ENCODE measurements at regions not wholly inside any gene's neighbourhood (a gene's known extent, or its start where the extent isn't known, plus 50 kb on each side); places are given as distances from the start of the nearest gene placed in this dataset.
A peak's percentile ranks its signal among the peaks of the same experiment; 100 is the strongest.

- Histone ChIP-seq H3K36me3 (ENCODE audit: control insufficient read depth in 4 of 4, insufficient read depth in 4 of 4, low read length in 3 of 4) (no peaks in the 10 kb centered on the region), H3K27ac (ENCODE audit: insufficient read depth in 1 of 2, low read depth in 1 of 2, low read length in 2 of 2, poor library complexity in 1 of 2, severe bottlenecking in 2 of 2) (no peak overlapping the region), H3K9me3 (ENCODE audit: control extremely low read depth in 1 of 5, control insufficient read depth in 4 of 5, insufficient read depth in 2 of 5, low read depth in 1 of 5, low read length in 4 of 5) (no peaks in the 10 kb centered on the region), H3K27me3 (replicated peaks in 2 of 5; ENCODE audit: control insufficient read depth in 4 of 5, insufficient read depth in 5 of 5, low read length in 4 of 5) (peaks cover 0 to 3% (median 0%) of the 10 kb centered on the region in 5 experiments), H3K4me1 (ENCODE audit: control extremely low read depth in 1 of 4, control insufficient read depth in 4 of 4, insufficient read depth in 4 of 4, low read length in 3 of 4) (no peaks in the 10 kb centered on the region), H3K4me3 (ENCODE audit: control insufficient read depth in 1 of 7, extremely low read depth in 1 of 7, insufficient read depth in 4 of 7, low read depth in 2 of 7, low read length in 6 of 7) (no peak overlapping the region)
- DNase-seq, result peak in 2 of 3 donors; percentile 1 to 13
- ChIA-PET CTCF (interaction anchor here (1.3 kb wide), 1 partner anchor 9 kb away, joined by 7 read pairs; no protein-coding TSS in a partner anchor), POLR2A (no interaction called here)
- WGBS (ENCODE audit: insufficient coverage), result 94% methylated on average over 12 of the region's 14 CpGs
These were observed 129.3 kb downstream of the NUP35 start for GRCh38 chr2:183253441-183254130.

GRCh38 chr2:183255411-183255810 lies 131.2 kb downstream of the NUP35 start:
- 79% methylated on average over 2 of the region's 2 CpGs for WGBS (ENCODE audit: insufficient coverage)
- CTCF ChIA-PET, result interaction anchor here (1.3 kb wide), 1 partner anchor 9 kb away, joined by 3 read pairs; no protein-coding TSS in a partner anchor
- no peaks in the 10 kb centered on the region for H3K9me3 ChIP-seq (ENCODE audit: control extremely low read depth in 1 of 5, control insufficient read depth in 4 of 5, insufficient read depth in 2 of 5, low read depth in 1 of 5, low read length in 4 of 5)
- POLR2A ChIA-PET, result no interaction called here
- H3K4me3 ChIP-seq (ENCODE audit: control insufficient read depth in 1 of 7, extremely low read depth in 1 of 7, insufficient read depth in 4 of 7, low read depth in 2 of 7, low read length in 6 of 7), result no peak overlapping the region
- no peaks in the 10 kb centered on the region for H3K4me1 ChIP-seq (ENCODE audit: control extremely low read depth in 1 of 4, control insufficient read depth in 4 of 4, insufficient read depth in 4 of 4, low read length in 3 of 4)
- no peak for DNase-seq
- no peak overlapping the region for H3K27ac ChIP-seq (ENCODE audit: insufficient read depth in 1 of 2, low read depth in 1 of 2, low read length in 2 of 2, poor library complexity in 1 of 2, severe bottlenecking in 2 of 2)
- peaks cover 0 to 3% (median 0%) of the 10 kb centered on the region in 5 experiments for H3K27me3 ChIP-seq (replicated peaks in 2 of 5; ENCODE audit: control insufficient read depth in 4 of 5, insufficient read depth in 5 of 5, low read length in 4 of 5)
- no peaks in the 10 kb centered on the region for H3K36me3 ChIP-seq (ENCODE audit: control insufficient read depth in 4 of 4, insufficient read depth in 4 of 4, low read length in 3 of 4)

DNA sequence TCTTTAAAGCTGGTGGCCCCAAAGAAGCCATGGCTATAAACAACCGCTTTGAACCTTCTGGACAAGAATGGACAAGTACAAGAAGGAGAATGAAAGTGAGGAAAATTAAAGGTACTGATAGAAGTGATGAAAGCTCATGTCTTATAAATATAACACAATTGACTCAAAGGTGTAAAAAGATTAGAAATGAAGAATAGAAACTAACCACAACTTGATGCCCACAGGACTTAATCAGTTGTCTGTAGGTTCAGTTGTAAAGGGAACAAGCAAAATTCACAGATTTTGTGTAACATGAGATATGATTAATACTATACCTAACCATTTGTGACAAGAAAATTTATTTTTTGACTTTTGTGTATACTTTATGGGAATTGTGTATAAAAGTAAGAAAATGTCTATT lies 135.7 kb downstream of the NUP35 start:
- H3K27me3 ChIP-seq (replicated peaks in 2 of 5; ENCODE audit: control insufficient read depth in 4 of 5, insufficient read depth in 5 of 5, low read length in 4 of 5), result peaks cover 0 to 3% (median 0%) of the 10 kb centered on the region in 5 experiments
- ChIA-PET CTCF (no interaction called here), POLR2A (no interaction called here)
- DNase-seq, result no peak
- no peak overlapping the region for H3K4me3 ChIP-seq (ENCODE audit: control insufficient read depth in 1 of 7, extremely low read depth in 1 of 7, insufficient read depth in 4 of 7, low read depth in 2 of 7, low read length in 6 of 7)
- H3K27ac ChIP-seq (ENCODE audit: insufficient read depth in 1 of 2, low read depth in 1 of 2, low read length in 2 of 2, poor library complexity in 1 of 2, severe bottlenecking in 2 of 2), result no peak overlapping the region
- no peaks in the 10 kb centered on the region for H3K4me1 ChIP-seq (ENCODE audit: control extremely low read depth in 1 of 4, control insufficient read depth in 4 of 4, insufficient read depth in 4 of 4, low read length in 3 of 4)
- WGBS (ENCODE audit: insufficient coverage), result no CpG with 5 or more reads among the region's 1 CpG
- H3K36me3 ChIP-seq (ENCODE audit: control insufficient read depth in 4 of 4, insufficient read depth in 4 of 4, low read length in 3 of 4), result no peaks in the 10 kb centered on the region
- peaks cover 0 to 4% (median 0%) of the 10 kb centered on the region in 5 experiments for H3K9me3 ChIP-seq (ENCODE audit: control extremely low read depth in 1 of 5, control insufficient read depth in 4 of 5, insufficient read depth in 2 of 5, low read depth in 1 of 5, low read length in 4 of 5)

DNA sequence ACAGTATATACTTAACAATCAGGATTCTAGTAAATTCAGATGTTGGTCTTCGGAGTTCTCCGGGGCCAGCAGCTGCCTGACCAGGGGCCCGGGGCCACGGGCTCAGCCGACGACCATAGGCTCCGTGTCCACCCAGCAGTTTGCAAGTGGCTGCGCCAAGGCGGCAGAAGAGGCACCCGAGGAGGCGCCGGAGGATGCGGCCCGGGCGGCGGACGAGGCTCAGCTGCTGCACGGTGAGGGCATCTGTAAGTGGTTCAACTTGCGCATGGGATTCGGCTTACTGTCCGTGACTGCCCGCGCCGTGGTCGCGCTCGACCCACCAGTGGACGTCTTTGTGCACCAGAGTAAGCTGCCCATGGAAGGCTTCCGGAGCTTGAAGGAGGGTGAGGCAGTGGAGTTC lies 136.3 kb downstream of the NUP35 start:
- H3K36me3 ChIP-seq (ENCODE audit: control insufficient read depth in 4 of 4, insufficient read depth in 4 of 4, low read length in 3 of 4), result no peaks in the 10 kb centered on the region
- ChIA-PET CTCF (no interaction called here), POLR2A (no interaction called here)
- WGBS (ENCODE audit: insufficient coverage), result 95% methylated on average over 26 of the region's 29 CpGs
- no peak overlapping the region for H3K27ac ChIP-seq (ENCODE audit: insufficient read depth in 1 of 2, low read depth in 1 of 2, low read length in 2 of 2, poor library complexity in 1 of 2, severe bottlenecking in 2 of 2)
- H3K27me3 ChIP-seq (replicated peaks in 2 of 5; ENCODE audit: control insufficient read depth in 4 of 5, insufficient read depth in 5 of 5, low read length in 4 of 5), result no peaks in the 10 kb centered on the region
- no peak overlapping the region for H3K4me3 ChIP-seq (ENCODE audit: control insufficient read depth in 1 of 7, extremely low read depth in 1 of 7, insufficient read depth in 4 of 7, low read depth in 2 of 7, low read length in 6 of 7)
- no peak for DNase-seq
- peaks cover 0 to 4% (median 0%) of the 10 kb centered on the region in 5 experiments for H3K9me3 ChIP-seq (ENCODE audit: control extremely low read depth in 1 of 5, control insufficient read depth in 4 of 5, insufficient read depth in 2 of 5, low read depth in 1 of 5, low read length in 4 of 5)
- H3K4me1 ChIP-seq (ENCODE audit: control extremely low read depth in 1 of 4, control insufficient read depth in 4 of 4, insufficient read depth in 4 of 4, low read length in 3 of 4), result no peaks in the 10 kb centered on the region

- no peak overlapping the region for H3K4me3 ChIP-seq (ENCODE audit: control insufficient read depth in 1 of 7, extremely low read depth in 1 of 7, insufficient read depth in 4 of 7, low read depth in 2 of 7, low read length in 6 of 7)
- peaks cover 0 to 6% (median 0%) of the 10 kb centered on the region in 5 experiments for H3K9me3 ChIP-seq (ENCODE audit: control extremely low read depth in 1 of 5, control insufficient read depth in 4 of 5, insufficient read depth in 2 of 5, low read depth in 1 of 5, low read length in 4 of 5)
- no peak overlapping the region for H3K27ac ChIP-seq (ENCODE audit: insufficient read depth in 1 of 2, low read depth in 1 of 2, low read length in 2 of 2, poor library complexity in 1 of 2, severe bottlenecking in 2 of 2)
- H3K27me3 ChIP-seq (replicated peaks in 2 of 5; ENCODE audit: control insufficient read depth in 4 of 5, insufficient read depth in 5 of 5, low read length in 4 of 5), result no peaks in the 10 kb centered on the region
- WGBS (ENCODE audit: insufficient coverage), result 100% methylated on average over 10 of the region's 21 CpGs
- H3K36me3 ChIP-seq (ENCODE audit: control insufficient read depth in 4 of 4, insufficient read depth in 4 of 4, low read length in 3 of 4), result no peaks in the 10 kb centered on the region
- no peak for DNase-seq
- ChIA-PET POLR2A (no interaction called here), CTCF (interaction anchor here (1.5 kb wide), 1 partner anchor 16 kb away, joined by 3 read pairs; no protein-coding TSS in a partner anchor)
- H3K4me1 ChIP-seq (ENCODE audit: control extremely low read depth in 1 of 4, control insufficient read depth in 4 of 4, insufficient read depth in 4 of 4, low read length in 3 of 4), result no peaks in the 10 kb centered on the region
These were observed 140.8 kb downstream of the NUP35 start for GRCh38 chr2:183264890-183265535.

- H3K27me3 ChIP-seq (replicated peaks in 2 of 5; ENCODE audit: control insufficient read depth in 4 of 5, insufficient read depth in 5 of 5, low read length in 4 of 5), result no peaks in the 10 kb centered on the region
- H3K9me3 ChIP-seq (ENCODE audit: control extremely low read depth in 1 of 5, control insufficient read depth in 4 of 5, insufficient read depth in 2 of 5, low read depth in 1 of 5, low read length in 4 of 5), result peaks cover 0 to 6% (median 0%) of the 10 kb centered on the region in 5 experiments
- POLR2A ChIA-PET, result no interaction called here
- H3K27ac ChIP-seq (ENCODE audit: insufficient read depth in 1 of 2, low read depth in 1 of 2, low read length in 2 of 2, poor library complexity in 1 of 2, severe bottlenecking in 2 of 2), result no peak overlapping the region
- WGBS (ENCODE audit: insufficient coverage), result 76% methylated on average over 4 of the region's 5 CpGs
- H3K36me3 ChIP-seq (ENCODE audit: control insufficient read depth in 4 of 4, insufficient read depth in 4 of 4, low read length in 3 of 4), result no peaks in the 10 kb centered on the region
- no peaks in the 10 kb centered on the region for H3K4me1 ChIP-seq (ENCODE audit: control extremely low read depth in 1 of 4, control insufficient read depth in 4 of 4, insufficient read depth in 4 of 4, low read length in 3 of 4)
- no peak overlapping the region for H3K4me3 ChIP-seq (ENCODE audit: control insufficient read depth in 1 of 7, extremely low read depth in 1 of 7, insufficient read depth in 4 of 7, low read depth in 2 of 7, low read length in 6 of 7)
- DNase-seq, result no peak
- CTCF ChIA-PET, result no interaction called here
These were observed 143.0 kb downstream of the NUP35 start for GRCh38 chr2:183267148-183267827.

DNA sequence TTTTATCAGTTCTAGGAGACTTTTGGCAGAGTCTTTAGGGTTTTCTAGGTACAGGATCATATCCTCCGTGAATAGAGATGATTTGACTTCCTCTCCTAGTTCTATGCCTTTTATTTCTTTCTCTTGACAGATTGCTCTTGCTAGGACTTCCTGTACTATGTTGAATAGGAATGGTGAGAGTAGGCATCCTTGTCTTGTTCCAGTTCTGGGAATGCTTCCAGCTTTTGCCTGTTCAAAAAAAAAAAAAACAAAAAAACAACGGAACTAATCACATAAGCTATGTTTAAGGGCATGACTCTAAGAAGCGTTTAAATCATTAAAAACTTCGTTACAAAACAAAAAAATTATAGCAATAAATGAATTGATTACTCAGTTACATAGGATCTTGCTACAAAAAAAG lies 145.7 kb downstream of the NUP35 start:
- no peak overlapping the region for H3K27ac ChIP-seq (ENCODE audit: insufficient read depth in 1 of 2, low read depth in 1 of 2, low read length in 2 of 2, poor library complexity in 1 of 2, severe bottlenecking in 2 of 2)
- POLR2A ChIA-PET, result no interaction called here

More for the DNA sequence above, 145.7 kb downstream of the NUP35 start:
- H3K27me3 ChIP-seq (replicated peaks in 2 of 5; ENCODE audit: control insufficient read depth in 4 of 5, insufficient read depth in 5 of 5, low read length in 4 of 5), result no peaks in the 10 kb centered on the region
- H3K4me3 ChIP-seq (ENCODE audit: control insufficient read depth in 1 of 7, extremely low read depth in 1 of 7, insufficient read depth in 4 of 7, low read depth in 2 of 7, low read length in 6 of 7), result no peak overlapping the region
- H3K36me3 ChIP-seq (ENCODE audit: control insufficient read depth in 4 of 4, insufficient read depth in 4 of 4, low read length in 3 of 4), result no peaks in the 10 kb centered on the region
- peaks cover 0 to 6% (median 0%) of the 10 kb centered on the region in 5 experiments for H3K9me3 ChIP-seq (ENCODE audit: control extremely low read depth in 1 of 5, control insufficient read depth in 4 of 5, insufficient read depth in 2 of 5, low read depth in 1 of 5, low read length in 4 of 5)
- CTCF ChIA-PET, result no interaction called here
- DNase-seq, result no peak
- WGBS (ENCODE audit: insufficient coverage), result 80% methylated on average over 1 of the region's 4 CpGs
- H3K4me1 ChIP-seq (ENCODE audit: control extremely low read depth in 1 of 4, control insufficient read depth in 4 of 4, insufficient read depth in 4 of 4, low read length in 3 of 4), result no peaks in the 10 kb centered on the region

Measured in common myeloid progenitor, CD34-positive (primary cell).